ENCODE measurements at regions not wholly inside any gene's neighbourhood (a gene's known extent, or its start where the extent isn't known, plus 50 kb on each side); places are given as distances from the start of the nearest gene placed in this dataset.

- Histone ChIP-seq H3K9me3 (no peaks in the 10 kb centered on the region), H3K27me3 (no peaks in the 10 kb centered on the region), H3K36me3 (ENCODE audit: low read depth, missing control alignments) (no peaks in the 10 kb centered on the region), H3K4me3 (no peak overlapping the region), H3K4me1 (peaks cover 7% of the 10 kb centered on the region), H3K27ac (no peak overlapping the region)
- intact Hi-C loops (cut with DNase I; ENCODE audit: low total_unique reads) = no loop called here
- WGBS, 2 donors = 85 to 91% methylated on average over 3 of the region's 3 CpGs
- DNase-seq = no peak
- TF ChIP-seq POLR2A (IDR thresholded peaks at IDR 0.05) = no peak
- TF ChIP-seq CTCF (IDR thresholded peaks at IDR 0.05) = no peak
Measured at GRCh38 chr9:82129708-82130107, 141.1 kb downstream of the SPATA31D1 start.

GRCh38 chr9:82130331-82131042 lies 141.9 kb downstream of the SPATA31D1 start:
- no peak overlapping the region for H3K27ac ChIP-seq
- intact Hi-C loops (cut with DNase I; ENCODE audit: low total_unique reads) = no loop called here
- TF ChIP-seq POLR2A (IDR thresholded peaks at IDR 0.05) (no peak), CTCF (IDR thresholded peaks at IDR 0.05) (no peak)
- WGBS, 2 donors = 87 to 90% methylated on average over 12 to 13 of the region's 13 CpGs
- no peak overlapping the region for H3K4me3 ChIP-seq
- H3K36me3 ChIP-seq (ENCODE audit: low read depth, missing control alignments) = no peaks in the 10 kb centered on the region
- H3K27me3 ChIP-seq = no peaks in the 10 kb centered on the region
- H3K4me1 ChIP-seq = peaks cover 7% of the 10 kb centered on the region
- DNase-seq = no peak
- no peaks in the 10 kb centered on the region for H3K9me3 ChIP-seq

GRCh38 chr9:82131072-82131471 lies 142.5 kb downstream of the SPATA31D1 start:
- WGBS, 2 donors = 95 to 100% methylated on average over 3 to 9 of the region's 9 CpGs
- intact Hi-C loops (cut with DNase I; ENCODE audit: low total_unique reads) = no loop called here

DNA sequence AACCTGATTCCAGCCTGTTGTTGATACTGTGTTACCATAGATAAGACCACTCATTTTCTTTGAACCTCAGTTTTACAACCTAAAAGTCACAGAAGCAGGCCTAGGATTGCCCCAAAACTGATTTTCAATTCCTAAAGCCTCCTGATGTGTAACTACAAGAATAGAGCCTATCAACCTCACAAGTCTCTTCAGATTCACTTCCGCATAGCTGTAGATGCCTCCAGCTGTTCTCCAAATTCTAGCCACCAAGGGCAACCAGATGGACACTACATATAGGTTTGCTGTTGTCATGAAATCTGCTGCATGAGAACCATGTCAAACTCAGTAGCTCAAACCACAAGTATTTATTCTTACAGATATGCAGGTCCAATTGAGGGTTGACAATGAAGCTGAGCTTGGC lies 143.5 kb downstream of the SPATA31D1 start:
- no peaks in the 10 kb centered on the region for H3K27me3 ChIP-seq
- H3K4me1 ChIP-seq = peaks cover 7% of the 10 kb centered on the region
- intact Hi-C loops (cut with DNase I; ENCODE audit: low total_unique reads) = no loop called here
- DNase-seq = no peak
- H3K27ac ChIP-seq = no peak overlapping the region
- WGBS, 2 donors = 95 to 100% methylated on average over 1 of the region's 1 CpG
- no peak overlapping the region for H3K4me3 ChIP-seq
- TF ChIP-seq POLR2A (IDR thresholded peaks at IDR 0.05) (no peak), CTCF (IDR thresholded peaks at IDR 0.05) (no peak)
- H3K9me3 ChIP-seq = no peaks in the 10 kb centered on the region
- no peaks in the 10 kb centered on the region for H3K36me3 ChIP-seq (ENCODE audit: low read depth, missing control alignments)

More at GRCh38 chr9:82131072-82131471, 142.5 kb downstream of the SPATA31D1 start:
- Histone ChIP-seq H3K27ac (no peak overlapping the region), H3K27me3 (no peaks in the 10 kb centered on the region), H3K36me3 (ENCODE audit: low read depth, missing control alignments) (no peaks in the 10 kb centered on the region), H3K4me3 (no peak overlapping the region), H3K9me3 (no peaks in the 10 kb centered on the region), H3K4me1 (peaks cover 7% of the 10 kb centered on the region)
- no peak for TF ChIP-seq CTCF (IDR thresholded peaks at IDR 0.05)
- no peak for TF ChIP-seq POLR2A (IDR thresholded peaks at IDR 0.05)
- no peak for DNase-seq

GRCh38 chr9:82134010-82134409 lies 145.4 kb downstream of the SPATA31D1 start:
- Histone ChIP-seq H3K27ac (no peak overlapping the region), H3K9me3 (no peaks in the 10 kb centered on the region), H3K27me3 (no peaks in the 10 kb centered on the region), H3K36me3 (ENCODE audit: low read depth, missing control alignments) (no peaks in the 10 kb centered on the region), H3K4me3 (no peak overlapping the region), H3K4me1 (no peaks in the 10 kb centered on the region)
- intact Hi-C loops (cut with DNase I; ENCODE audit: low total_unique reads) = no loop called here
- TF ChIP-seq POLR2A (IDR thresholded peaks at IDR 0.05) (no peak), CTCF (IDR thresholded peaks at IDR 0.05) (no peak)
- WGBS, 2 donors = 71 to 89% methylated on average over 1 of the region's 1 CpG
- DNase-seq = no peak

Data from testis (tissue), 2 donors.